OCI-LY1 (cell line): ENCODE measurements at regions not wholly inside any gene's neighbourhood (a gene's known extent, or its start where the extent isn't known, plus 50 kb on each side); places are given as distances from the start of the nearest gene placed in this dataset.

Experiments used
- EZH2 ChIP-seq: fragments of 200-600 bp; sonication (generic), shearing (Covaris generic); IDR thresholded peaks from 2 replicates; pipeline ENCODE4 v1.8.0; 2017; ENCODE audit warnings: borderline replicate concordance, mixed run types, mild to moderate bottlenecking, antibody characterized with exemption, low read length, moderate library complexity, mixed read lengths
- TF ChIP-seq, protein P1 (sequence below): fragments of 200-600 bp; sonication (generic), shearing (Covaris generic); IDR thresholded peaks from 2 replicates; pipeline ENCODE4 v1.5.1; 2017; ENCODE audit warnings: mild to moderate bottlenecking, antibody characterized with exemption, low read length, moderate library complexity, mixed read lengths

DNA sequence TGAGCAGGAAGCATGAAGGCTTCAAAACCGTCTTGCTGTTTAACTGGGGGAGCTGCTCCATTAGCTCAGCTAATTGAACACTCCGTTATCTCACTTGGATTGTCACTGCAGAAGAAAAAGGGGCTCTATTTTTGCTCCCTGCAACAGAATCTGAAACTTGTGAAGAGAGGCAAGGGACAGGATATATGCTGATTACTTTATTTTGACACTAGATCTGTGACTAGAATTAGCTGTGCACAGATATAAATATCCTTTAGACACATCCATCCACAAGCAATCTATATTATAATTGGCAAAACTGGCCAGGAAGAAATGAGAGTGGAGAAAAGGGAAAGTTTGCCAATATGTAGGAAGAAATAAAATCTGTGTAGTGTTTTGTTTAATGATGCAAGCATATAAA lies 700.1 kb upstream of the CHAC2 start:
- TF ChIP-seq, protein P1, sequence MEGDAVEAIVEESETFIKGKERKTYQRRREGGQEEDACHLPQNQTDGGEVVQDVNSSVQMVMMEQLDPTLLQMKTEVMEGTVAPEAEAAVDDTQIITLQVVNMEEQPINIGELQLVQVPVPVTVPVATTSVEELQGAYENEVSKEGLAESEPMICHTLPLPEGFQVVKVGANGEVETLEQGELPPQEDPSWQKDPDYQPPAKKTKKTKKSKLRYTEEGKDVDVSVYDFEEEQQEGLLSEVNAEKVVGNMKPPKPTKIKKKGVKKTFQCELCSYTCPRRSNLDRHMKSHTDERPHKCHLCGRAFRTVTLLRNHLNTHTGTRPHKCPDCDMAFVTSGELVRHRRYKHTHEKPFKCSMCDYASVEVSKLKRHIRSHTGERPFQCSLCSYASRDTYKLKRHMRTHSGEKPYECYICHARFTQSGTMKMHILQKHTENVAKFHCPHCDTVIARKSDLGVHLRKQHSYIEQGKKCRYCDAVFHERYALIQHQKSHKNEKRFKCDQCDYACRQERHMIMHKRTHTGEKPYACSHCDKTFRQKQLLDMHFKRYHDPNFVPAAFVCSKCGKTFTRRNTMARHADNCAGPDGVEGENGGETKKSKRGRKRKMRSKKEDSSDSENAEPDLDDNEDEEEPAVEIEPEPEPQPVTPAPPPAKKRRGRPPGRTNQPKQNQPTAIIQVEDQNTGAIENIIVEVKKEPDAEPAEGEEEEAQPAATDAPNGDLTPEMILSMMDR: no peak
- no peak for TF ChIP-seq EZH2
